ENCODE measurements at regions not wholly inside any gene's neighbourhood (a gene's known extent, or its start where the extent isn't known, plus 50 kb on each side); places are given as distances from the start of the nearest gene placed in this dataset.

DNA sequence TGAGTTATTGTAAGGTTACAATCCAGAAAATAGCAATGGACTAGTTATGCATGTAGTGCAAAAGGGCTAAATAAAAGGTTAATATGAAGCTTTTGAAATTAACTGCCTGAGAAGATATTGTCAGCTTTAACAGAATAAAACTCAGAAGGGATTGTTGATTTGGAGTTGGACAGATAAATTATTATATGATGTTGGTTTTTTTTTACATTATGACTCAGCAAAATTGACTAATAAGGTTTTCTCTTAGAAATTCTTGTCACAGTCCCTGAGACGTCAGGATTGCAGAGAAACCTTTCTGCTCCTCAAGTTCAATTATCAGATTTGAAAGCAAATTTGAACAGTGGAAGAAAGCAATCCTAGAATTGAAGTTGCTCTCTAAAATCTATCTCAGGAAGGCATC, 946.9 kb downstream of the CBLN2 start:
- CTCF ChIA-PET = no interaction called here
- POLR2A ChIA-PET = no interaction called here
- TF ChIP-seq, protein P1, sequence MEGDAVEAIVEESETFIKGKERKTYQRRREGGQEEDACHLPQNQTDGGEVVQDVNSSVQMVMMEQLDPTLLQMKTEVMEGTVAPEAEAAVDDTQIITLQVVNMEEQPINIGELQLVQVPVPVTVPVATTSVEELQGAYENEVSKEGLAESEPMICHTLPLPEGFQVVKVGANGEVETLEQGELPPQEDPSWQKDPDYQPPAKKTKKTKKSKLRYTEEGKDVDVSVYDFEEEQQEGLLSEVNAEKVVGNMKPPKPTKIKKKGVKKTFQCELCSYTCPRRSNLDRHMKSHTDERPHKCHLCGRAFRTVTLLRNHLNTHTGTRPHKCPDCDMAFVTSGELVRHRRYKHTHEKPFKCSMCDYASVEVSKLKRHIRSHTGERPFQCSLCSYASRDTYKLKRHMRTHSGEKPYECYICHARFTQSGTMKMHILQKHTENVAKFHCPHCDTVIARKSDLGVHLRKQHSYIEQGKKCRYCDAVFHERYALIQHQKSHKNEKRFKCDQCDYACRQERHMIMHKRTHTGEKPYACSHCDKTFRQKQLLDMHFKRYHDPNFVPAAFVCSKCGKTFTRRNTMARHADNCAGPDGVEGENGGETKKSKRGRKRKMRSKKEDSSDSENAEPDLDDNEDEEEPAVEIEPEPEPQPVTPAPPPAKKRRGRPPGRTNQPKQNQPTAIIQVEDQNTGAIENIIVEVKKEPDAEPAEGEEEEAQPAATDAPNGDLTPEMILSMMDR (IDR thresholded peaks at IDR 0.05; ENCODE audit: insufficient read depth, low read length, missing control alignments) = no peak
- no peak overlapping the region for H3K4me3 ChIP-seq (ENCODE audit: low read depth, low read length)
- DNase-seq (ENCODE audit: low read depth, low spot score) = no peak

- H3K4me3 ChIP-seq (ENCODE audit: low read depth, low read length) = no peak overlapping the region
- CTCF ChIA-PET = no interaction called here
- POLR2A ChIA-PET = no interaction called here
Measured at GRCh38 chr18:71583252-71583651, 960.9 kb downstream of the CBLN2 start.

DNA sequence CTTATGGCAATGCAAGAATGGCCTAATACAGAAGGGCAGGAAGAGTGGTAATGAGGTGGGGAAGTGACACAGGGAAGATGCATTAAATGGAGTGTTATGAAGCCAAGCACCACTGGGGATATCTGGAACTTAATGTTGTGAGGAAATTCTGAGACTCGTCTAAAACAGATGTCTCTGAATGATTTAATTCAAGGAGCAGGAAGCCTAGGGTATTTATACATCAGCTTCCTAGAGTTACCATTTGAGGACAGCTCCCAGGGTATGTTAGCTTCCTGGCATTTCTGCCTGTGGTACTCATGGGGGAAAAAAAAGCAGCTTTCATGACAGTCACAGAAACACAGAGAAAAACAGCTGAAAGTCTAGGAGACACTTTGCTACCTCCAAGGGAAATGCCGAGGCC, 989.5 kb downstream of the CBLN2 start:
- TF ChIP-seq, protein P1 (IDR thresholded peaks at IDR 0.05; ENCODE audit: insufficient read depth, low read length, missing control alignments) = no peak

More at GRCh38 chr18:71583252-71583651, 960.9 kb downstream of the CBLN2 start:
- TF ChIP-seq, protein P1 (IDR thresholded peaks at IDR 0.05; ENCODE audit: insufficient read depth, low read length, missing control alignments) = no peak
- DNase-seq (ENCODE audit: low read depth, low spot score) = no peak

GRCh38 chr18:71541643-71542042, 1002.5 kb downstream of the CBLN2 start:
- H3K4me3 ChIP-seq (ENCODE audit: low read depth, low read length) = no peak overlapping the region
- ChIA-PET POLR2A (no interaction called here), CTCF (no interaction called here)
- TF ChIP-seq, protein P1 (IDR thresholded peaks at IDR 0.05; ENCODE audit: insufficient read depth, low read length, missing control alignments) = no peak
- DNase-seq (ENCODE audit: low read depth, low spot score) = no peak

More for the DNA sequence above, 989.5 kb downstream of the CBLN2 start:
- ChIA-PET CTCF (no interaction called here), POLR2A (no interaction called here)
- H3K4me3 ChIP-seq (ENCODE audit: low read depth, low read length) = no peak overlapping the region
- DNase-seq (ENCODE audit: low read depth, low spot score) = no peak

- POLR2A ChIA-PET = no interaction called here
- no peak for DNase-seq (ENCODE audit: low read depth, low spot score)
- no peak overlapping the region for H3K4me3 ChIP-seq (ENCODE audit: low read depth, low read length)
- TF ChIP-seq, protein P1 (IDR thresholded peaks at IDR 0.05; ENCODE audit: insufficient read depth, low read length, missing control alignments) = no peak
- CTCF ChIA-PET = no interaction called here
Measured at GRCh38 chr18:71529703-71530303, 1014.3 kb downstream of the CBLN2 start.

- no peak for DNase-seq (ENCODE audit: low read depth, low spot score)
- H3K4me3 ChIP-seq (ENCODE audit: low read depth, low read length) = no peak overlapping the region
- ChIA-PET CTCF (no interaction called here), POLR2A (no interaction called here)
- TF ChIP-seq, protein P1 (IDR thresholded peaks at IDR 0.05; ENCODE audit: insufficient read depth, low read length, missing control alignments) = no peak
Measured at GRCh38 chr18:71523483-71524435, 1020.4 kb downstream of the CBLN2 start.

All from AG04449 (cell line).